ENCODE measurements at regions not wholly inside any gene's neighbourhood (a gene's known extent, or its start where the extent isn't known, plus 50 kb on each side); places are given as distances from the start of the nearest gene placed in this dataset.

DNA sequence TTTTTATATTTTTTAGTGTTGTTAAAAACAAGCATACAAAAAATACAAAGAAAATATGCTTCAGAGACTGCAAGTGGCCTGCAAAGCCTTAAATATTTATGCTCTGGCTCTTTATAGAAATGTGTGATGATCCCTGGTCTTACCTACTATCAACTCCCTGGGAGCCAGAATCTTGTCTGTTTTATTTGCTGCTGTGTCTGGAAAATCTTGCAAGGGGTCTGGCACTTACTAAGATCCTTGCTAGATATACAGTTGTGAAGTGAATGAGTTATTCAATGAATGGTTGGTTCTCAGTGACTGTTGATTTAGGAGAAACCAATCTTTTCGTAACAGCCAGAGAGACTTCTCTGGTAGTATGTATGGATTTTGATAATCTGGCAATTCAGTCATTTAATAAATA, 521.0 kb upstream of the CFAP20DC start:
- TF ChIP-seq, protein P1, sequence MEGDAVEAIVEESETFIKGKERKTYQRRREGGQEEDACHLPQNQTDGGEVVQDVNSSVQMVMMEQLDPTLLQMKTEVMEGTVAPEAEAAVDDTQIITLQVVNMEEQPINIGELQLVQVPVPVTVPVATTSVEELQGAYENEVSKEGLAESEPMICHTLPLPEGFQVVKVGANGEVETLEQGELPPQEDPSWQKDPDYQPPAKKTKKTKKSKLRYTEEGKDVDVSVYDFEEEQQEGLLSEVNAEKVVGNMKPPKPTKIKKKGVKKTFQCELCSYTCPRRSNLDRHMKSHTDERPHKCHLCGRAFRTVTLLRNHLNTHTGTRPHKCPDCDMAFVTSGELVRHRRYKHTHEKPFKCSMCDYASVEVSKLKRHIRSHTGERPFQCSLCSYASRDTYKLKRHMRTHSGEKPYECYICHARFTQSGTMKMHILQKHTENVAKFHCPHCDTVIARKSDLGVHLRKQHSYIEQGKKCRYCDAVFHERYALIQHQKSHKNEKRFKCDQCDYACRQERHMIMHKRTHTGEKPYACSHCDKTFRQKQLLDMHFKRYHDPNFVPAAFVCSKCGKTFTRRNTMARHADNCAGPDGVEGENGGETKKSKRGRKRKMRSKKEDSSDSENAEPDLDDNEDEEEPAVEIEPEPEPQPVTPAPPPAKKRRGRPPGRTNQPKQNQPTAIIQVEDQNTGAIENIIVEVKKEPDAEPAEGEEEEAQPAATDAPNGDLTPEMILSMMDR (IDR thresholded peaks at IDR 0.05; ENCODE audit: extremely low read depth, missing control alignments), result no peak
- no peak for DNase-seq (ENCODE audit: low spot score)

DNA sequence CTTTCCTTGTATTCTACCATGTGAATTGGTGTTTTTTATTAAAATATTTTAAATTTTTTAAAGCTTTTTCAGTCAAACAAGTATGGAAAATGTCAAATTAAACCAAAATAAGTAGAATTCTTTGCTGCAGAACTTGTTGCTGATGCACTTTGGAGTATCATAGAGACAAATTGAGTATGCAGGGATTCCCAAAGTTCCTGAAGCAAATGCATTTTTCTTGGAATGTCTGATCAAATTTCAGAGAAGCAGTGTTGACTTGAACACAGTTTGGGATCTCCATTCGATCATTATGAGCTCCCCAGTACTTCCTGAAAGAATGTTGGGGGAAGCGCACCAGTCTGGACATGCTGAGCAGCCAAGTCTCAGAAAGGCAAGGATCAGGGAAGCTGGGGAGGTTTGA, 517.8 kb upstream of the CFAP20DC start:
- TF ChIP-seq, protein P1 (IDR thresholded peaks at IDR 0.05; ENCODE audit: extremely low read depth, missing control alignments), result no peak
- DNase-seq (ENCODE audit: low spot score), result no peak

DNA sequence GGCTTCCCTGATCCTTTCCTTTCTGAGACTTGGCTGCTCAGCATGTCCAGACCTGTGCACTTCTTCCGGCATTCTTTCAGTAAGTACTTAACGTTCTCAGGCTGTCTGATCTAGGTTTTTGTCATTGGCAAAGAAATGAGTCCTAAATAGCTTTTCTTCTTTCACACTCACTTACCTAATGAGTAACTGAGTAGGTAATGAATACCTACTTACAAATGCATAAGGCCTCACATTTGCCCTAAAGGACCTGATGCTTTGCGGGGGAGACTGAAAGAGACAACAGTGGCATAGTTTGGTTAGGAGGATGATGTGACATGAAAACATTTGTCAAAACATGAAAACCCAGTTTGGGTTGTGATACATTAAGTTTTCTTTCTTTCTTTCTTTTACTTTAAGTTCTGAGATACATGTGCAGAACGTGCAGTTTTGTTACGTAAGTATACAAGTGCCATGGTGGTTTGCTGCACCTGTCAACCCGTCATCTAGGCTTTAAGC, 516.7 kb upstream of the CFAP20DC start:
- TF ChIP-seq, protein P1 (IDR thresholded peaks at IDR 0.05; ENCODE audit: extremely low read depth, missing control alignments), result no peak
- DNase-seq (ENCODE audit: low spot score), result peak; percentile 46

DNA sequence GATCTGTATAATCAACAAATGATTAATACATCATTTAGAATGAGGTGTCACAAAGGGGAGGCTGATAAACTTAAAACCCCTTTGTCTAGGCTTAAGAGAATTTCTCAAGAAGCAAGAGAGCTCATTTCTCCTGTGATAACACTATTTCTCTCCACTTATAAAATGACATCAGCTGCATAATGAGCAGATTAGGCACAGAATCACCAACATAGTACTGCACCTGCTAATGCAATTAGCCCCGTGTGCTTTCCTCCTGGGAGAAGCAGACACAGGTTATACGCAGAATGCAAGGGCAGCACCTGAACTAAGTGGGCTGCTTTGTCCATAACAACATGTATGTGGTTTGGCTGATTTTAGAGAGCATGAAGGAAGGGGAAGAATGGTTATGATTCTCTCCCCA, 515.3 kb upstream of the CFAP20DC start:
- no peak for DNase-seq (ENCODE audit: low spot score)
- TF ChIP-seq, protein P1 (IDR thresholded peaks at IDR 0.05; ENCODE audit: extremely low read depth, missing control alignments), result no peak

DNA sequence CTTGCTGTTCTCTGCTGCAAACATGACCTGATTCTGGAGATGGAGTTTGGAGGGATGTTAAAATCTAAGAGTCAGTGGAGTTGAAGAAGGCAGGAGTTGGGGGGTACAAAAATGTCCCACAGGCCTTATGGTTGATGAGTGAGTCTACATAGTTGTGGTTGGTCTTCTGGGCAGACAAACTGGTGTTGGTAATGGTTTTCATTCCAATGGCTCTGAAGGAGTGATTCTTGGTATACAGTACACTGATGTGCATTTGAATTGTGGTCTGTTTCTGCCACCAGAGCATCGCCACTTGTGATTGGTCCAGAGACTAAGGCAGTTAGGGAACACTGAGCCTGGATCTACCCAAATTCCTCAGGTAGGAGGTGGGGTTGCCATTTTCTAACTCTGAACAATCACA, 514.1 kb upstream of the CFAP20DC start:
- TF ChIP-seq, protein P1 (IDR thresholded peaks at IDR 0.05; ENCODE audit: extremely low read depth, missing control alignments), result no peak
- no peak for DNase-seq (ENCODE audit: low spot score)

DNA sequence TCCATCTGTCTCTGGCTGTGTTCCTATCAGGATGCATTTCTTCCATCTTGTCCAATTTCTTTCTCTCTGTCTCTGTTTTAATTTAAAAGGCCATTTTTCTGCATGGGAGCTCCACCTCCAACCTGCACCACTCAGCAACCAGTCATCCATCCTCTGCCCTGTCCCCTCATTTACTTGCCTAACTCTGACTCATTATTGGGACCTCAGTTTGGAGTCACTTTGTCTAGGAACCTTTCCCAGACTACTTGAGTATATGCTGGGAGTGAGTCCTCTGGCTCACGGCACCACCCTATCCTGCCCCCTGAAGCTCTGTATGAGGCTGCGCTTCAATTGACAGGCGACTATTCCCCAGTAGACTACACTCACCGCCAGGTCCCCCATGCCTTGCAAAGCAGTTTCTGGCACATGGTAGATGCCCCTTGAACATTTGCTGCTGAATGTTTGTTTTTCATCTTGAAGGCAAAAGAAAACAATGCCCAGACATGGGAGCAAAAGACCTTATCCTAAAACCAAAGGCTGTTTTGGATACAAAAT, 513.3 kb upstream of the CFAP20DC start:
- TF ChIP-seq, protein P1 (IDR thresholded peaks at IDR 0.05; ENCODE audit: extremely low read depth, missing control alignments), result no peak
- DNase-seq (ENCODE audit: low spot score), result no peak

DNA sequence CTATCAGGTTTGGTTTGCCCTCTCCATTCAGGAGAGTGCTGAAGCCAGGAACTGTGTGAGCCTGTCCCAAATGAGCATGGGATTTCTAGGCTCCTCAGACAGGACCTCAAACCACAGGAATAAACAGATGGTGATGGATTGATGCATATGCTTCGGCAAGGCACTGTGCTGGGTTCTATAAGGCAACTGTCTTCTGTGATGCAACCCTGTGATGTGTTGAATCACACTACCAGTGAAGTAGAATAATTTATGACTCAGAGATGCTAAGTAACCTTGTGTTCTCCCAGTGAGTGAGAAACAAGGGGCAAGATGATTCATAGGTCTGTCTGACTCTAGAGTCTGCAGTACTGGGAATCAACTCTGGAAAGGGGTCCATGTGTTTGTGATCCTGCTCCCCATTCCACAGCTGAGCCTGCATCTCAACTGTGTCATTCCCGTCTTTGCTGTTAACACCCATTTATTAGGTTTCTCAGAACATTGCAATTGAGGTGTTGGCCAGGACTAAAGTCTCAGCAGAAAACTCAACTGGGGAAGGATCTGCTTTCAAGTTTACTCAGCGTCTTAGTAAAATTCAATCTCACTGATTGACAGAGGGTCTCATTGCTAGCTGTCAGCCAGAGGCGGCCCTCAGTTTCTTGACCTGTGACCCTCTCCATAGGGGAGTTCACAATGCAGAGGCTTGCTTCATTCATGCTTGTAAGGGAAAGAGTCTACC, 510.1 kb upstream of the CFAP20DC start:
- TF ChIP-seq, protein P1 (IDR thresholded peaks at IDR 0.05; ENCODE audit: extremely low read depth, missing control alignments), result no peak
- no peak for DNase-seq (ENCODE audit: low spot score)

Measured in GM20000 (cell line).